NCI-H1105 (cell line): ENCODE measurements at regions not wholly inside any gene's neighbourhood (a gene's known extent, or its start where the extent isn't known, plus 50 kb on each side); places are given as distances from the start of the nearest gene placed in this dataset.
"Not testable (repeated sequence)": the region's sequence is repeated elsewhere in the genome, so short reads cannot be mapped to it uniquely, and the experiment has no call there.

Experiments used
- DNase-seq: peaks from one replicate; lab custom pipeline; 2025; lab: John Stamatoyannopoulos, UW

DNA sequence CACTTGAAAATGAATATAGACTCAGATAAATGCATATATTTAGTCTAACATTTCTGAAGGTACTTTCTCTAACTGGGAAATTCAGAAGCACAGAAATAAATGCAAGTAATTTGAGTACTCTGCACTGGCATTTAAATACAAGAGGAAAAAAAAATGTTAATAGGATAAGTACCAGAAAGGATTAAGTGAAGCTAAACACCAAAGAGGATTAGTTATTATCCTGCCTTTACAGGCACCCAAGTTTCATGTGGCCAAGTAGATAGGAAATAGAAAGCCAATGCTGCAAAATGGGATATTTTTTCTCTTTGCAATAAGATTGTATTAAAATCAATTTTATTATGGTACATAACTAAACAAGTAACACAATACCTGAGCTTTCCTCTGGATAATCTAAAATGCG, 762.5 kb downstream of the PCDH7 start:
- no peak for DNase-seq

- DNase-seq = not testable (repeated sequence)
These were observed 779.0 kb downstream of the PCDH7 start for GRCh38 chr4:31499216-31499615.

DNA sequence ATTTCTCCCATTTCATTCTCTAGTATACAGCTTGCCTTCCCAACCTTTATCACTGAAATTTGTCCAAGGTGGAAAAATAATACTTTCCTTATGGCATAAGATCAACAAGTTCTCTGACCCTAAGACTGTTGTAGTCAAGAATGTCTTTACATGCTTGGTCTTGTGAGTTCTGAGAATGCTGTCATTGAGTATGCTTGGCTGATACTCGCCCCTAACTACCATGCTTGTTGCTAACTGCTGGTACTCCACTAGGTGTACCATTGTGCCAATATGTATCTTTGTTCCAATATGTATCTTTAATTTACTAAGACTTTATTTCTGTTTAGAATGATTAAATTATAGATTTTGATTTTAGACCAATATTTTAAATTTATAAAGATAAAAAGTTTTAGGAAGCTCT, 796.4 kb downstream of the PCDH7 start:
- DNase-seq = no peak

- no peak for DNase-seq
These were observed 798.7 kb downstream of the PCDH7 start for GRCh38 chr4:31518796-31519250.

GRCh38 chr4:31530555-31530954, 810.4 kb downstream of the PCDH7 start:
- no peak for DNase-seq

GRCh38 chr4:31538877-31539276, 818.7 kb downstream of the PCDH7 start:
- DNase-seq = no peak

- DNase-seq = no peak
These were observed 819.3 kb downstream of the PCDH7 start for GRCh38 chr4:31539284-31540069.

DNA sequence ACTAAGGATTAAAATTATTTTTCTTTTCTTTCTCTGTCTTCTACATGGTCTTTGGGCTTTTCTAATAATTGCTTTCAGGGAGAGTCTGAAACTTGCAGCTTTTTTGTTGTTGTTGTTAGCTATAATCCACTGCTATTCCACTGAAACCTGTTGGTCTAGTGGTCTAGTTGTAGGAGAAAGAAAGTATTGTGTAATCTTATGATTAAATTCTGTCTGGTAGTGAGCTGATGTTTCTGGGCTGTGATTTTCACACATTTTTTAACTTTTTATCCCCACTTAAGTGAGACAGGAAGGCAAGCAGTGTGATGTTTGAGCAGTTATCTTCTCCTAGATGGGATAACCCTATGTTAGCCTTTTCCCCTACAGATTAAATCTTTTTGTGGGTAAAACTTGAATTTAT, 825.2 kb downstream of the PCDH7 start:
- no peak for DNase-seq

DNA sequence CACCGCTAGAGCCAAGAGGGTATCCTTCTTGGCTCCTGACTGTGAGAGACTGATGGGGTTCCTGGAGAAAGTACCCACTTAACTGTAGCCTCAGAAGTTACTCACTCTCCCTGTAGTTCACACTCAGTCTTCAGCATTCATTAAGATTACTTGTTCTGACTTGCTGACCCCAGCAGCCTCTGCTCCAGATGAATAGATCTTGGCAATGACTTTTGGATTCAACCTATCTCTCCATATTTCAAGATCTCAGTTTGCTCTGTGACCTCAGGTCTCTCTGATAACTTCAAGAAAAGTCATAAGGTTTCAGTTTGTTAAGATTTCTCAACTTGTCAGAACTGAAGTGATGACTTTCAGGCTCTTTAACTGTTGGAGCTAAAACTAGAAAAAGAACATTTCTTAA, 825.6 kb downstream of the PCDH7 start:
- DNase-seq = no peak

DNA sequence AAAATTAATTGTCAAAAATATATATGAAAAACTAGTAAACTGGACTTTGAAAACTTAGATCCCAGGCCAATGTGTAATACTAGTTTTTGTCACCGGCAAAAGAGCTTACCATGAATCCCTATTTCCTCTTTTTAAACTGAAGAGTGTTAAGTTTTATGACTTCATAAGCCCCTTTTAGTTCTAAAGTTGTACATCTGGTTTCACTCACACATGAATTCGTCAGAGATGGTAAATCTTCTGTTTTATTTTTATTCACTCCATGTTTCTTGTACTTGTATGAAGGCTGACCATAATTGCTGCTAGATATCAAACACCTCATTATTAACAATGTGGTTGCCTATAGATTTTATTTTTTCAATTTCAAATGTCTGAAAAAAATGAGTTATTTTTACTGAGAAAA, 827.9 kb downstream of the PCDH7 start:
- no peak for DNase-seq

GRCh38 chr4:31548823-31549222, 828.7 kb downstream of the PCDH7 start:
- DNase-seq = no peak

DNA sequence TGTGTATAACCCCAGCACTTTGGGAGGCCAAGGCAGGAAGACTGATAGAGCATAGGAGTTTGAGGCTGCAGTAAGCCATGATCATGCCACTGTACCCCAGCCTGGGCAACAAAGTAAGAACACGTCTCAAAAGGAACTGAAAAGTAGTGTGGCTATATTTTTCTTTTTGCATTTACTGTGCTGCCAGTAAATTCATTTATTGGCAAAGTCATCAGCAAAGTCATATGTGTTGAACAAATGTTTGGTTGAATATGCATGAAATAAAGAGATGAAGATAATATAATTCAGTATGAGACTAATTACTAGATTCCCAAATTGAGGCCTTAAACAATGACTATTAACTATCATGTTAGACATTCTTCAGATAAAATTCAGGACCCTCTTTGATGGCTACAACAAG, 829.1 kb downstream of the PCDH7 start:
- no peak for DNase-seq

DNA sequence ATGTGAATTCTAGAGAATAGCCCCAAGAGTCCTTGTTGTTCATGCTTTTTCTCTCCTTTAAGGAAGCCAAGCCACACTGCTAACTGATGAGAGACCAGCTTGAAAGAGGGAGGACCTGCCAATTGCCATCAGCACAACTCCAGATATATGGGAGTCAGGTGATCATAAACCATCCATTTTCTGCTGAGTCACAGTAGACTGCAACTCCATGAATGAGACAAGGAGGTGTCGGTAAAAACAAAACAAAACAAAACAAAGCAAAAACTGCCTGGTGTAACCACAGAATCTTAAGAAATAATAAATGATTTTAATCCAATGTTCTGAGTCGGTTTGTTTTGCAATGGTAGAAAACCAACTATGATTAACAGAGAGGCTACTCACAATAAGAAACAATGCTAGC, 837.3 kb downstream of the PCDH7 start:
- DNase-seq = no peak

DNA sequence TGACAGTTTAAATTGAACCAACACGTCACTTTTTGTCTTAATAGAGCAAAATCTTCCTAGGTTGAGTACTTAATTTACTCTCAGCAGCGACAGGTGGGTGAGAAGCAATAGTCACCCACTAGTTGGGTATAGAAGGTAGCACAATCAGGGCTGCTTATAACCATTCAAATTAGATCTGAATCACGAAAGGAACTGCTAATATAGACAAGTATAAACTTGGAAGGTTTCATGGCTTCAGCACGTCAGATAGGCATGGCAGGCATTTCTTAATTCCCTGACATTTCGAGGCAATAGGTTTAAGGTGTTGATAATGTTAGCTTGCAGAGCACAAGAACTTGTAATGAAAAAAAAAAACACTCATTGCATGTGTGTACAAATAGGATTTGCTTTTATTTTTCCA, 853.4 kb downstream of the PCDH7 start:
- no peak for DNase-seq

- DNase-seq = peak; percentile 0
These were observed 855.3 kb downstream of the PCDH7 start for GRCh38 chr4:31575504-31575903.

DNA sequence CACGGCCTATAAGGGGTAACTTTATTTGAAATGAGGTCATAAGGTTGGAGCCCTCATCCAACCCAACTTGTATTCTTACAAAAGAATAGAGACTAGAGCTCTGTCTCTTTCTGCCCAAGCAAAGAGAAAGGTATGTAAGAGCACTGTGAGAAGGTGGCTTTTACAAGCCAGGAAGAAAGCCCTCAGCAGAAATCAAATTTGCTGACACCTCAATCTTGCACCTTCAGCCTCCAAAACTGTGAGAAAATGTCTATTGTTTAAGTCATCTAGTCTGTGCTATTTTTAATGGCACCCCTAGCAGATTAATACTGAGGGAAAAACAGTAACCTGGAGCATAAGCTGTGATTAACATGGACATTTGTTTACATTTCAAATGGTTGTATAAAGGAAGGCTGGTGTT, 860.7 kb downstream of the PCDH7 start:
- no peak for DNase-seq

GRCh38 chr4:31585503-31585902, 865.3 kb downstream of the PCDH7 start:
- no peak for DNase-seq

DNA sequence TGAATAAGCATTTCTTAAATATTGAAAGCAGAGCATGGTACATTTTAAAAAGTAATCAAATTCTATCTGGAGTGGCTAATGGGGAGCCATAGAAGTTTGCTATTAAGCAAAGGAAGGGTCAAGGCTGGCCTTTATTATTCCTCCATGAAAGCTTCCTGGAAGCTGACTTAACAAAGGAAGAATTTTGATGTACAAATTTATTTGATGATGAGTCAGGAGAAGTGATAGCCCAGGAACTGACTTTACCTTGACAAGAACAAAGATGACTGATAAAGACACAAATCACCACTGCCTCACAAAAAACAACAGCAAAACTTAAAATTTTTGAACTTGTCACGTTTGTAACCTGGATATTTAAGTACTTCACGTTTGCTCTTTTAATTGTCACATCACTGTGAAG, 872.1 kb downstream of the PCDH7 start:
- no peak for DNase-seq

- no peak for DNase-seq
These were observed 875.3 kb downstream of the PCDH7 start for GRCh38 chr4:31595496-31595895.

GRCh38 chr4:31598639-31599038, 878.5 kb downstream of the PCDH7 start:
- no peak for DNase-seq

GRCh38 chr4:31601793-31602192, 881.6 kb downstream of the PCDH7 start:
- no peak for DNase-seq

GRCh38 chr4:31613946-31614623, 893.9 kb downstream of the PCDH7 start:
- no peak for DNase-seq

DNA sequence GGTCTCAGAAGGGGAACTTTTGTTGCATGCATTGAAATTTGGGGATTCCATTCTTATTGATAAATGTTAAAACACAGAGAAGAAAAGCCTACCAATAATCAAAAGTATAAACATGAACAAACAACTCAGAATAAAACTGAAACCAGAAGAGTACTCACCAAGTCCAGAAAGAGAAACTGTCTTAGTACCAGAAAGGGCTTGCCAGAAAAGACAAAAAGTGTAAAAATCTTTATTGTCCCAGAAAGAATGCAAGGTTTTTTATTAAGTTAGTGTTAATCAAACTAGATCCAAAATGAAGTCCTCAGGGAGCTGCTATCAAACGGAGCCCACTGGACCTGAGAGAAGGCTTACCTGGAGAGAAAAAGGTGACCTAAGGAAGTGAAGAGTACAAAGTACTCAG, 897.5 kb downstream of the PCDH7 start:
- DNase-seq = no peak

GRCh38 chr4:31620476-31620875, 900.3 kb downstream of the PCDH7 start:
- DNase-seq = no peak
